GM18498 (cell line): ENCODE measurements at regions not wholly inside any gene's neighbourhood (a gene's known extent, or its start where the extent isn't known, plus 50 kb on each side); places are given as distances from the start of the nearest gene placed in this dataset.

Experiments used
- ATAC-seq: cut with Tn5 transposase; IDR thresholded peaks from one replicate; pipeline ENCODE4 v1.9.1; 2021; ENCODE audit warnings: mild to moderate bottlenecking, moderate library complexity; ENCODE audit not compliant: unreplicated experiment

GRCh38 chrX:39516427-39516841, 581.3 kb downstream of the BCOR start:
- no peak for ATAC-seq

DNA sequence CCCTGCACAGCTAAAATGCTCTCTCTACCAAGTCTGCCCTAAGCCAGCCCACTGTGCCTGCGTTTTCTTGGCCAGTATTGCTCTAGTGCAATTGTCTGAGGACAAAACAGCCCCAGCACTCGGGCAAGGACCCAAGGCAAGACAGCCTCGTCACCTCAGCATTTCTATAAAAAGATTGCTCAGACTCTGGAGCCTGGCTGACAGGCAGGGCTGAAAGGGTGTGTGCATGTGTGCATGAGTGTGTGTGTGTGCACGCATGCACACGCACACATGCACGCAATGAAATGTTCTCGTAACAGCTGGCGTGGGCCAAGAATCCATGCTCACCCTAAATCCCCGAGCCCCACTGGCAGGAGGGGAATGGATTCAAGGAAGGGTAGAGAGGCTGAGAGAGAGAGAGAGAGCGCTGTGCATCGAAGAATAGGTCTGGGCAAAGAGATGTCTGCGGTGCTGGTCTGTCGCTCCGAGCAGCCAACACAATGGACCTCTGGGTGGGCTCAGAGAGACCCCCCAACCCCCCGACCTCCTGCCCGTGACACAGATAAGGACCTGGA, 579.2 kb downstream of the BCOR start:
- no peak for ATAC-seq

DNA sequence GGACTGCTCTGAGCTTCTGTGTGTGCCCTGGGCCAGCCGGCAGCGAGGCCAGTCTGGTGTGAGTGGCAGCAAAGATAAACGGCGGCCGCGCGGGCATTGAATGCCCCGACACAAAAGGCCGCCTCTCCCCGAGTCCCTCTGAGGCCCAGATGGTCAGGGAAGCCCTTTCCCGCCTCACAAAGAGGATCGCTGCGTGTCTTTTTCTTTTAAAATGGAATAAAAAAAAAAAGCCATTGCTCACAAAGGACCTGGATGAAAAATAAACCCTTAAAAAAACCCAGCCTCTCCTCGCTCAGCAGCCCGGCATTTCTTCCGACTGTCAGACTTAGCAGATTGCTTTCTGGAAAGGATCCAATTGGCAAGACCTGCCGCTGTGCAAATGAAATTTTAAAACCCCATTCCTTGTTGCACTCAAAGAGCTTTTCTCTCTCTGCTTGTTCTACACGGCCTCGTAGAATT, 578.7 kb downstream of the BCOR start:
- no peak for ATAC-seq

GRCh38 chrX:39519566-39520301, 578.0 kb downstream of the BCOR start:
- ATAC-seq, result no peak

DNA sequence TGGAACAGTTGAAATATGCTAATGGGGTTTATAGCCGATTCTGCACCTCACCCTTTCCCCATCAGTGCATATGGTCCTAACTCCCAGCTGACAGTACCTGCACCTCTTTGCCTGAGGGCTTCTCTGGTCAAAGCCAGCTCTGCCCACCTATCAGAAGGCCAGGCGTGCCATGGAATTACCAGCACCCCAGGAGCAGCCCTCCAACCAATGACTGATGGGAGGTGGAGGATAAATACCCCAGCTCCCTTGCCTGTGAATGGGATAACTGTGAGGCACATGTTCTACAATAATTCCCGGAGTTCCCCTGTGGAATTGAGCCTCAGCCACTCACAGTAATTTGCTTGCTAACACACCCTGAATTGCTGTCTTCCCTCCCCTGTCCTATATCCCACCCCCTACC, 572.0 kb downstream of the BCOR start:
- no peak for ATAC-seq

DNA sequence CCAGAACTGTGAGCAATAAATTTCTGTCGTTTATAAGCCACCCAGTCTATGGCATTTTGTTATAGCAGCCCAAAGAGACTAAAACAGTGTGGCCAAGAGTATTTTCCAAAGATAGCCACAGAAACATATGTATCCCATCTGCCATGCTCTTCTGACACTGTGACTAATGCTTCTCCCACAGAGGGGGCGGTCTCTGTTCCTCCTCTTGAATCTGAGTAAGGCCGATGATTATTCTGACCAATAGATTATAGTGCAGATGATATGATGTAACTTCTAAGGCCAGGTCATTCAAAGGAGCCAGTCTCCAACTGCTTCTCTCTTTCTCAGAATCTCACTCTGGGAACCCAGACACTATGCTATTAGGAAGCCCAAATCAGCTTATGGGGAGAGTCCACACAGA, 570.7 kb downstream of the BCOR start:
- ATAC-seq, result no peak

- ATAC-seq, result no peak
These were observed 569.4 kb downstream of the BCOR start for GRCh38 chrX:39528161-39528916.

- ATAC-seq, result no peak
These were observed 565.0 kb downstream of the BCOR start for GRCh38 chrX:39532761-39533160.

GRCh38 chrX:39534949-39535348, 562.8 kb downstream of the BCOR start:
- ATAC-seq, result no peak

DNA sequence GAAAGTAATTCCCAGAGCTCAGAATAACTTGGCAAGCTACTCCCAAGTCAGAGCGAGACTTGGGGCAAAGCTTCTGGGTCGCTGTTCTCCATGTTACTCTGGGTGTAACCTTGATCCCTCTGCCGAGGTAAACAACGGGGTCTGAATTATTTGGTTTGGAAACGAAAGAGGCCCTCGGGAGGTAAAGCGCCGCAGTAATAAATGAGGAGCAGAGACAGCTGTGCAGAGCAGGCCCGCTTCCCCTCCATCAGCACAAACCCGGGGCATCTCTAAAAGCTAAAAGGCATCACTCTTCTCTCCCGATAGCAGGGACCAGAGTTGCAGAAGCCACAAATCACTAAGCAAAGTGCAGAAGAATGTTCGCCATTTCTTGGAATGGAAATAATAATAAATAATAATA, 561.5 kb downstream of the BCOR start:
- ATAC-seq, result no peak

GRCh38 chrX:39541881-39542280, 555.9 kb downstream of the BCOR start:
- no peak for ATAC-seq

GRCh38 chrX:39542316-39542715, 555.4 kb downstream of the BCOR start:
- ATAC-seq, result no peak

DNA sequence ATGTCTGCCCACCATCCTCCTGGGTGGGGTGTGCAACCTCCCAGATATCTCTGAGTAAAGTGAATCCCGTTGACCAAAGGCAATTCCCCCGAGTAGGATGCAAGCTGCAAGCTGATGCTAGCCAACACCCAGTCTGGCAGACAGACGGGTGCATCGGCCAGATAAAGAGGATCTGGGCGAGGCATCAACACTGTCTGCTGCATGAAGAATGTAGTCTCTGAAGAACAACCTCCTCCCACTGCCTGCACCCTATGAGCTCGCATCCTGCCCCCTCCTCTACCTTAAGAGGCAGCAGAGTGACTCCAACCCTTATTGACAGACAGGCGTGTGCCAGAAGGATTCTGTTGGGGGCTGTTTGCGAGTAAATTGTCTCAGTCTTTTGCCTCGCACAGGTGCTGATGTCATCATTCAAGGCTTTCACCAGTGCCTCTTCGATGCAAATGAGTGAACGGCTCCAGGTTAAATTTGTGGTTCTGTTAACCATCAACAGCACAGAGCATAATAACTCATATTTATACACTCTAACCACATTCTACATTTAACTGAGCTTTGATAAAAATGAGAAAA, 546.9 kb downstream of the BCOR start:
- ATAC-seq, result no peak

GRCh38 chrX:39551762-39552161, 546.0 kb downstream of the BCOR start:
- ATAC-seq, result no peak

DNA sequence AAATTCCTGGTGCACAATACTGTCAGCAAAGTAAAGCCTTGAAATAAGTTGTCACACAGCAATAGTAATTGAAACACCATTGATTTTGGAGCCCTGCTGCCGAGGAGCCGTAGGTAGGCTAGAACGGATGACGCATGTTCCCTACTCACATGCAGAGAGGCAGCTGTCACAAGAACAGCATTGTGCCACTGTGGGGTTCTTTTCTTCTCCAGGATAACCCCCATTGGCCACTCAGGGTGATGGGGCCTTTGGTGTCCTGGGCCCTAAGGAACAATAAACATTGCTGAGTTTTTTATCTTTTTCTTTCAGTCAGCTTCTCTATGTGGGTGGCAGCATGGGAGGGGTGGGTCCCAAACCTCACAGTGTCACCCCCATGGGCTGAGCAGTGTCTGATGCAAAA, 542.3 kb downstream of the BCOR start:
- no peak for ATAC-seq

DNA sequence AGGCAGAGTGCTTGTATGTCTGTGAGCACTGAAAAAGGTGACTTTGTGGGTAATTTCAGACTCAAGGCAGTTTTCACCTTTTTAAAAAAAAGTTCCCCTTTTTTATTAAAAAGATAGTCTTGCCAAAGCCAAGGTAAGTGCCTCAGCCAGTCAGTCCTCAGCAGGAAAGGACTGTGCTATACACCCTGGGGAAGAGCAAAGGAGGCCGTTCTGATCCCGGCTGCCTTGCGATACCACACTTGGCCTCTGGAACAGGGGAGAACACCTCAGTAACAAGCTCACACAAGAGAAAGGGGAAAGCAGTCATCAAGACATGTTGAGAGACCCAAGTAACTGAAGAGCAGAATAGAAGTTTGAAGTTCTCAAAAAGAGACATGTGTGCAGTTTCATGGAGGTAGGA, 541.7 kb downstream of the BCOR start:
- no peak for ATAC-seq

- no peak for ATAC-seq
These were observed 538.5 kb downstream of the BCOR start for GRCh38 chrX:39559229-39559628.

DNA sequence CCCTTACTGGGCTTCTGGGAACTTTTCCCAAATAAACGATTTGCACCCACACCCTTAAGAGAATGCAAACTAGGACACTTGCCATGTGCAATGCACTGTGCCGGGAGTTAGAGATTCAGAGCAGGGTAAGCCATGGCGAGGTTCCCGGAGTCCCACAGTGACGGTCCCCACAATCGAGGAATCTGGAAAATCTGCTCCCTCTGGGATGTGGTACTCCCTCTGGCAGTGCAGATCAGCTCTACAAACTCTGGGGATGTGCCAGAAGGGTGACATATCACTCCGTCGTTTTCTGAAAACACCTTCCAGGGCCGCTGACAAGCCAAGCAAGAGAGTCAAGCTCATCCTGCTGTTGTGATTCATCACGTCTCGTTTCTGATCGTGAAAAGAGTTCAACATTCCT, 537.5 kb downstream of the BCOR start:
- no peak for ATAC-seq

- no peak for ATAC-seq
These were observed 534.6 kb downstream of the BCOR start for GRCh38 chrX:39563178-39563577.

- no peak for ATAC-seq
These were observed 533.0 kb downstream of the BCOR start for GRCh38 chrX:39564751-39565150.

GRCh38 chrX:39574178-39574577, 523.6 kb downstream of the BCOR start:
- no peak for ATAC-seq
